NCI-H2227 (cell line): ENCODE measurements at regions not wholly inside any gene's neighbourhood (a gene's known extent, or its start where the extent isn't known, plus 50 kb on each side); places are given as distances from the start of the nearest gene placed in this dataset.

ENCODE experiments used
- DNase-seq: peaks from one replicate; lab custom pipeline; 2025; ENCODE audit not compliant: unreplicated experiment; lab: John Stamatoyannopoulos, UW

GRCh38 chr12:65622056-65622455, 202.2 kb upstream of the HMGA2 start:
- peak; percentile 65 for DNase-seq

GRCh38 chr12:65623507-65623906, 200.8 kb upstream of the HMGA2 start:
- no peak for DNase-seq

GRCh38 chr12:65624554-65625086, 199.7 kb upstream of the HMGA2 start:
- DNase-seq: no peak

- DNase-seq: no peak
Observed at GRCh38 chr12:65628061-65628460, 196.2 kb upstream of the HMGA2 start.

- no peak for DNase-seq
Observed at GRCh38 chr12:65630555-65630954, 193.7 kb upstream of the HMGA2 start.

- DNase-seq: no peak
Observed at GRCh38 chr12:65631621-65632111, 192.6 kb upstream of the HMGA2 start.

- no peak for DNase-seq
Observed at GRCh38 chr12:65632131-65632855, 192.0 kb upstream of the HMGA2 start.

- DNase-seq: no peak
Observed at GRCh38 chr12:65634061-65634460, 190.2 kb upstream of the HMGA2 start.

GRCh38 chr12:65634626-65635331, 189.5 kb upstream of the HMGA2 start:
- DNase-seq: no peak

GRCh38 chr12:65636436-65636835, 187.8 kb upstream of the HMGA2 start:
- DNase-seq: no peak

- DNase-seq: no peak
Observed at GRCh38 chr12:65637150-65637549, 187.1 kb upstream of the HMGA2 start.

- no peak for DNase-seq
Observed at GRCh38 chr12:65637774-65638173, 186.5 kb upstream of the HMGA2 start.

- no peak for DNase-seq
Observed at GRCh38 chr12:65638324-65638723, 186.0 kb upstream of the HMGA2 start.

- DNase-seq: no peak
Observed at GRCh38 chr12:65640489-65640901, 183.8 kb upstream of the HMGA2 start.

GRCh38 chr12:65642061-65642661, 182.1 kb upstream of the HMGA2 start:
- DNase-seq: no peak

GRCh38 chr12:65643171-65643570, 181.1 kb upstream of the HMGA2 start:
- no peak for DNase-seq

GRCh38 chr12:65643595-65644386, 180.5 kb upstream of the HMGA2 start:
- no peak for DNase-seq

GRCh38 chr12:65646127-65646643, 178.1 kb upstream of the HMGA2 start:
- no peak for DNase-seq

- no peak for DNase-seq
Observed at GRCh38 chr12:65647074-65647473, 177.2 kb upstream of the HMGA2 start.

GRCh38 chr12:65648461-65648860, 175.8 kb upstream of the HMGA2 start:
- no peak for DNase-seq

GRCh38 chr12:65649126-65649525, 175.2 kb upstream of the HMGA2 start:
- DNase-seq: no peak
